Spleen (tissue), 11 donors: ENCODE measurements at regions not wholly inside any gene's neighbourhood (a gene's known extent, or its start where the extent isn't known, plus 50 kb on each side); places are given as distances from the start of the nearest gene placed in this dataset.

Experiments used
- DNase-seq: peaks from one replicate; pipeline ENCODE4 v3.0.0-alpha.2; 2020
- H3K27ac ChIP-seq, 8 donors: fragments of 200-600 bp; sonication (generic) in 7 of 8; 1 replicate in 4 of 8; 2 replicates in 4 of 8; pipeline versions ENCODE4 v1.5.0 to v1.8.0; 2016 to 2021; ENCODE audit warnings: inconsistent platforms in 4 of 8, mild to moderate bottlenecking in 4 of 8, moderate library complexity in 1 of 8
- H3K27me3 ChIP-seq, 7 donors: fragments of 200-600 bp; sonication (generic) in 6 of 7; replicated peaks in 1 of 7; 1 replicate in 4 of 7; 2 replicates in 3 of 7; pipeline versions ENCODE4 v1.5.0 to v1.8.0; 2016 to 2021; ENCODE audit warnings: inconsistent platforms in 3 of 7, mild to moderate bottlenecking in 1 of 7
- H3K36me3 ChIP-seq, 6 donors: fragments of 200-600 bp; sonication (generic) in 5 of 6; 1 replicate in 4 of 6; 2 replicates in 2 of 6; pipeline versions ENCODE4 v1.5.0 to v1.8.0; 2016 to 2021; ENCODE audit warnings: inconsistent platforms in 2 of 6
- H3K4me1 ChIP-seq, 6 donors: fragments of 200-600 bp; sonication (generic) in 5 of 6; 1 replicate in 3 of 6; 2 replicates in 3 of 6; pipeline versions ENCODE4 v1.5.0 to v1.8.0; 2016 to 2021; ENCODE audit warnings: inconsistent platforms in 3 of 6
- H3K4me3 ChIP-seq, 8 donors: fragments of 200-600 bp; sonication (generic) in 7 of 8; 1 replicate in 4 of 8; 2 replicates in 4 of 8; pipeline versions ENCODE4 v1.5.0 to v1.8.0; 2016 to 2021; ENCODE audit warnings: inconsistent platforms in 4 of 8, mild to moderate bottlenecking in 4 of 8, moderate library complexity in 2 of 8
- H3K9me3 ChIP-seq, 8 donors: fragments of 200-600 bp; sonication (generic) in 7 of 8; 1 replicate in 4 of 8; 2 replicates in 4 of 8; pipeline versions ENCODE4 v1.5.0 to v1.8.0; 2016 to 2021; ENCODE audit warnings: inconsistent platforms in 4 of 8
- POLR2A ChIP-seq, 3 donors: fragments of 450-650 bp; IDR thresholded peaks; one replicate each; pipeline ENCODE4 v1.5.1; 2017; ENCODE audit warnings: antibody characterized with exemption in 3 of 3, mild to moderate bottlenecking in 1 of 3
- POLR2AphosphoS5 ChIP-seq, 3 donors: sonication (generic); formaldehyde crosslinking; IDR thresholded peaks; one replicate each; pipeline ENCODE4 v1.5.1; 2017; ENCODE audit warnings: antibody characterized with exemption in 3 of 3
- WGBS, 5 donors: extraction: QIAGEN DNeasy Blood & Tissue Kit in 3 of 5; methylation state at CpG; one replicate each; pipeline versions ENCODE4 v1.1.5 to v1.1.7; 2013 to 2018; 5-methylcytosine and 5-hydroxymethylcytosine counted together
- intact Hi-C: fragments of 100-400 bp; cut with DNase I; formaldehyde crosslinking; loops from one replicate; pipeline ENCODE4 v1.15.0; 2023; ENCODE audit warnings: low total_unique reads
- TF ChIP-seq, protein P1 (sequence below), 11 experiments: fragments of 200-600 bp in 7 of 11; fragments of 450-650 bp in 4 of 11; sonication (generic) in 4 of 11; IDR thresholded peaks in 8 of 11; conservative IDR thresholded peaks in 3 of 11; 1 replicate in 7 of 11; 2 replicates in 4 of 11; pipeline versions ENCODE4 v1.4.0 to v1.8.0; 2016 to 2021; ENCODE audit warnings: antibody characterized with exemption in 11 of 11, inconsistent platforms in 4 of 11, mild to moderate bottlenecking in 1 of 11
- donor health status: healthy with polysubstance abuse.
- donor health status: DM: no; HTN: no; CAD: no; lungs with moderate emphysema.
- donor health status: DM: no; HTN: no; CAD: no.
- donor health status: Bipolar disorder and iron deficiency.
- donor health status: healthy.
- donor health status: DM: no; HTN: no; CAD: no.
- donor health status: DM: yes; HTN: yes; CAD: no.

DNA sequence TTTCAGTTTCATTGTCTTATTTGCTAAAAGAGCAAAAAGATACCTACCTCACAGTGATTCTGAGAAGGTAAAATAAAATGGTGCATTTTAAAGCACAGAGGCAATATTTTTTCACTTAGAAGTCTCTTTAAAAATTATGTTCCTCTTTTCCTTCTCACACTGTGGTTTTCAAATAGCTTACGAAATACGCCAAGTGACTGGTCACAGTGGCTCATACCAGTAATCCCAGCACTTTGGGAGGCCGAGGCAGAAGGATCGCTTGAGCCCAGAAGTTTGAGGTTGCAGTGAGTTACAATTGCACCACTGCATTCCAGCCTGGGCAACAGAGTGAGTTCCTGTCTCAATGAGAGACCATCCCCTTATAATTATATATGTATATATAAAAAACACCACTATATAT lies 372.6 kb downstream of the FBXO8 start:
- Histone ChIP-seq H3K27ac (no peak overlapping the region), H3K9me3 (no peaks in the 10 kb centered on the region), H3K36me3 (no peaks in the 10 kb centered on the region), H3K4me1 (no peaks in the 10 kb centered on the region), H3K27me3 (no peaks in the 10 kb centered on the region), H3K4me3 (no peak overlapping the region)
- TF ChIP-seq, protein P1, sequence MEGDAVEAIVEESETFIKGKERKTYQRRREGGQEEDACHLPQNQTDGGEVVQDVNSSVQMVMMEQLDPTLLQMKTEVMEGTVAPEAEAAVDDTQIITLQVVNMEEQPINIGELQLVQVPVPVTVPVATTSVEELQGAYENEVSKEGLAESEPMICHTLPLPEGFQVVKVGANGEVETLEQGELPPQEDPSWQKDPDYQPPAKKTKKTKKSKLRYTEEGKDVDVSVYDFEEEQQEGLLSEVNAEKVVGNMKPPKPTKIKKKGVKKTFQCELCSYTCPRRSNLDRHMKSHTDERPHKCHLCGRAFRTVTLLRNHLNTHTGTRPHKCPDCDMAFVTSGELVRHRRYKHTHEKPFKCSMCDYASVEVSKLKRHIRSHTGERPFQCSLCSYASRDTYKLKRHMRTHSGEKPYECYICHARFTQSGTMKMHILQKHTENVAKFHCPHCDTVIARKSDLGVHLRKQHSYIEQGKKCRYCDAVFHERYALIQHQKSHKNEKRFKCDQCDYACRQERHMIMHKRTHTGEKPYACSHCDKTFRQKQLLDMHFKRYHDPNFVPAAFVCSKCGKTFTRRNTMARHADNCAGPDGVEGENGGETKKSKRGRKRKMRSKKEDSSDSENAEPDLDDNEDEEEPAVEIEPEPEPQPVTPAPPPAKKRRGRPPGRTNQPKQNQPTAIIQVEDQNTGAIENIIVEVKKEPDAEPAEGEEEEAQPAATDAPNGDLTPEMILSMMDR (IDR thresholded peaks at IDR 0.05 in 8 of 11, conservative IDR thresholded peaks at IDR 0.05 in 3 of 11), result no peak
- TF ChIP-seq POLR2A (IDR thresholded peaks at IDR 0.05) (no peak), POLR2AphosphoS5 (IDR thresholded peaks at IDR 0.05) (no peak)
- DNase-seq, result no peak
- 32 to 62% (median 36%) methylated on average over 4 of the region's 4 CpGs for WGBS, 5 donors
- intact Hi-C loops, result no loop called here

DNA sequence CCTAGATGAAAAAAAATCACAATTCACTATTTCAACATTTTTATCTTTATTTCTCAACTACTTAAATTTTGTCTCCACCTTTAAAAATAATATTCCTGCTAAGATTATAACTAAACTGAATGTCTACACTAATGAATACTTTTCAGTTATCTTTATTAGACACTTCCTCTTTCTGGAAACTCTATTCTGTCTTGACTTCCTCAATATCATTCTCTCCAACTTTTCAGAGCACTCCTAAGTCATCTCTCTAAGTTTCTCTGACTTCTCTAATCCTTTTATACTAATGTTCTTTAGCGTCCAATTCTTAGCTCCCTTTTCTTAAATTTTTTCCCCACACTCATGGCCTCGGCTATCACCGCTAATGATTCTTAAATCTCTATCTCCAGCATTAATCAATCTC lies 374.2 kb downstream of the FBXO8 start:
- DNase-seq, result no peak
- no peaks in the 10 kb centered on the region for H3K36me3 ChIP-seq
- no peak overlapping the region for H3K4me3 ChIP-seq
- WGBS, 5 donors, result 70 to 78% (median 73%) methylated on average over 3 of the region's 3 CpGs
- no peak overlapping the region for H3K27ac ChIP-seq
- TF ChIP-seq POLR2A (IDR thresholded peaks at IDR 0.05), result no peak
- H3K9me3 ChIP-seq, result no peaks in the 10 kb centered on the region
- no peaks in the 10 kb centered on the region for H3K4me1 ChIP-seq
- H3K27me3 ChIP-seq, result no peaks in the 10 kb centered on the region
- intact Hi-C loops, result no loop called here

DNA sequence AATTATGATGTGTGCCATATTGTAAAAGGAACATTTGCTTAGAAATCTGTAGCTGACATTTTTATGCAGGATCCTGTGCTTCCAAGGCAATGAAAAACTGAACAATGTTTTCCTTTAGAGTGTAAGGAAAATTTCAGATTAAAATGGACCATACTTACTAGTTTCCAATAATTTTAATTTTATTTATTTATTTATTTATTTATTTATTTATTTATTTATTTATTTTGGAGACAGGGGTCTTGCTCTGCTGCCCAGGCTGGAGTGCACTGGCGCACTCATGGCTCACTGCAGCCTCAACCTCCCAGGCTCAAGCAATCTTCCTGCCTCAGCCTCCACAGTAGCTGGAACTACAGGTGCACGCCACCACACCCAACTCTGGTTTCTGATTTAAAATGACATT lies 369.8 kb upstream of the HAND2 start:
- no peak for DNase-seq
- H3K9me3 ChIP-seq, result no peaks in the 10 kb centered on the region
- H3K36me3 ChIP-seq, result no peaks in the 10 kb centered on the region
- no peak overlapping the region for H3K27ac ChIP-seq
- H3K4me1 ChIP-seq, result no peaks in the 10 kb centered on the region
- no peaks in the 10 kb centered on the region for H3K27me3 ChIP-seq
- 87 to 90% (median 89%) methylated on average over 2 of the region's 2 CpGs for WGBS, 5 donors
- intact Hi-C loops, result no loop called here
- H3K4me3 ChIP-seq, result no peak overlapping the region
- TF ChIP-seq POLR2A (IDR thresholded peaks at IDR 0.05) (no peak), POLR2AphosphoS5 (IDR thresholded peaks at IDR 0.05) (no peak)
- TF ChIP-seq, protein P1 (IDR thresholded peaks at IDR 0.05 in 8 of 11, conservative IDR thresholded peaks at IDR 0.05 in 3 of 11), result no peak

DNA sequence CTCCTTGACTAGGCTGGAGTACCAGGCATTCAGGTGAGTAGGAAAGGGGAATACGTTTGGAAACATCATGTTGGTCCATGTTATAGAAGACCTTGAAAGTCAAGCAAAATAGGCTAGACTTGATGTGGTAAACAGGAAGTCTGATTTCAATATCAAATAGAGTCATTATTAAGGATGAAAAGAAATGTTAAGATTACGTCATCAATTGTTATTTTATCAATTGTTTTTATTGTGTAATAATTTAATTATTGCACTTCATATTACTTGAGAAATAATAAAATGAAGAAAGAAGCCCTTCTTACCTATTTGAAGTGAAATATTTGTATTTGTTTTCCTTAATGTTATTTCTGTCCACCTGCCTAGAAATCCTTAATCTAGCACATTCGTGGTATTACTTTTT lies 361.0 kb upstream of the HAND2 start:
- intact Hi-C loops, result no loop called here
- 74 to 90% (median 82%) methylated on average over 3 of the region's 3 CpGs for WGBS, 5 donors
- H3K9me3 ChIP-seq, result peaks cover 0 to 28% (median 4%) of the 10 kb centered on the region in 8 donors
- TF ChIP-seq, protein P1 (IDR thresholded peaks at IDR 0.05 in 8 of 11, conservative IDR thresholded peaks at IDR 0.05 in 3 of 11), result no peak
- TF ChIP-seq POLR2A (IDR thresholded peaks at IDR 0.05) (no peak), POLR2AphosphoS5 (IDR thresholded peaks at IDR 0.05) (no peak)
- no peak for DNase-seq
- no peak overlapping the region for H3K4me3 ChIP-seq
- no peak overlapping the region for H3K27ac ChIP-seq
- no peaks in the 10 kb centered on the region for H3K4me1 ChIP-seq
- H3K36me3 ChIP-seq, result no peaks in the 10 kb centered on the region
- no peaks in the 10 kb centered on the region for H3K27me3 ChIP-seq

DNA sequence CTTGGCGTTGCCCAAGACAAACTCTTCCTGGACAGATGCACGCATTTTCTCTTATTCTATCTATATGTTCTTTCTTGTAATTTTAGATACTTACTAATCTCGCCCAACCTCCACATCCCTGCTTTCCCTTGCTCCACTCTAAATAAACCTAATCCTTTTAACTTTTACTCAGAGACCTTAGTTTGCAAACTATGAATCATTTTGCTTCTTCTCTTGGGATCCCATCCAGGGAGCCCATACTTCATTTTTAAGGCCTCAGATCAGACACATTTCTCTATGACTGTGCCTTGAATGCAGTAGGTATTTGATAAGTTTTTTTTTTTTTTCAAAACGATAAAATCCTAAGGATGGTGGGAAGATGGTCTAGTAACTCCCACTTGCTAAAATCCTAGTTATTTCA lies 353.8 kb upstream of the HAND2 start:
- DNase-seq, result no peak
- TF ChIP-seq POLR2A (IDR thresholded peaks at IDR 0.05) (no peak), POLR2AphosphoS5 (IDR thresholded peaks at IDR 0.05) (no peak)
- TF ChIP-seq, protein P1 (IDR thresholded peaks at IDR 0.05 in 8 of 11, conservative IDR thresholded peaks at IDR 0.05 in 3 of 11), result no peak
- Histone ChIP-seq H3K27ac (no peak overlapping the region), H3K4me3 (no peak overlapping the region), H3K9me3 (peaks cover 0 to 28% (median 5%) of the 10 kb centered on the region in 8 donors), H3K27me3 (no peaks in the 10 kb centered on the region), H3K4me1 (no peaks in the 10 kb centered on the region), H3K36me3 (no peaks in the 10 kb centered on the region)
- 80 to 90% (median 88%) methylated on average over 4 of the region's 4 CpGs for WGBS, 5 donors
- intact Hi-C loops, result no loop called here
